B cell (primary cell): ENCODE measurements at regions not wholly inside any gene's neighbourhood (a gene's known extent, or its start where the extent isn't known, plus 50 kb on each side); places are given as distances from the start of the nearest gene placed in this dataset.
A peak's percentile ranks its signal among the peaks of the same experiment; 100 is the strongest.

Experiments
- ATAC-seq: fragments of 200-7000 bp; cut with Tn5 transposase; one replicate; pipeline ENCODE4 v1.10.0; 2021; ENCODE audit warnings: low read depth, mild to moderate bottlenecking, moderate number of reproducible peaks, moderate library complexity
- CTCF ChIA-PET: fragments of 350-600 bp; sonication (Branson Sonifier 250); formaldehyde crosslinking; loops from one replicate; lab custom pipeline; 2021; ENCODE audit warnings: antibody characterized with exemption, inconsistent platforms; lab: Charles Lee
- POLR2A ChIA-PET: fragments of 350-600 bp; sonication (Branson Sonifier 250); formaldehyde crosslinking; loops from one replicate; lab custom pipeline; 2021; ENCODE audit warnings: antibody characterized with exemption; lab: Charles Lee
- DNase-seq: peaks from one replicate; pipeline ENCODE4 v3.0.0; 2013
- H2AFZ ChIP-seq: 2 replicates; pipeline ENCODE4 v1.6.1; 2012; ENCODE audit warnings: mild to moderate bottlenecking, low read depth, low read length; ENCODE audit not compliant: insufficient read depth, poor library complexity, severe bottlenecking
- H3K27ac ChIP-seq, 2 donors: 1 replicate in 1 of 2; 2 replicates in 1 of 2; pipeline ENCODE4 v1.5.1; 2012 to 2013; ENCODE audit warnings: low read length in 2 of 2, mild to moderate bottlenecking in 2 of 2, moderate library complexity in 1 of 2
- H3K27me3 ChIP-seq, 4 experiments: fragments of 200-600 bp in 1 of 4; sonication (generic) in 1 of 4; replicated peaks in 1 of 4; 1 replicate in 2 of 4; 2 replicates in 2 of 4; pipeline versions ENCODE4 v1.6.1 to v1.7.0; 2013 to 2016; ENCODE audit warnings: low read length in 3 of 4, mild to moderate bottlenecking in 2 of 4, mixed read lengths in 1 of 4, moderate library complexity in 1 of 4; ENCODE audit not compliant: insufficient read depth in 4 of 4, control insufficient read depth in 3 of 4; ENCODE audit errors: control extremely low read depth in 1 of 4
- H3K36me3 ChIP-seq, 2 experiments: replicated peaks in 1 of 2; 1 replicate in 1 of 2; 2 replicates in 1 of 2; pipeline versions ENCODE4 v1.6.1 to v1.7.1; 2013; ENCODE audit warnings: low read length in 1 of 2; ENCODE audit not compliant: insufficient read depth in 2 of 2, control insufficient read depth in 1 of 2; ENCODE audit errors: control extremely low read depth in 1 of 2, extremely low read depth in 1 of 2
- H3K4me1 ChIP-seq, 2 donors: fragments of 200-600 bp in 1 of 2; sonication (generic) in 1 of 2; 1 replicate in 1 of 2; 2 replicates in 1 of 2; pipeline versions ENCODE4 v1.5.1 to v1.6.1; 2013 to 2017; ENCODE audit warnings: low read length in 2 of 2; ENCODE audit not compliant: control insufficient read depth in 2 of 2, insufficient read depth in 2 of 2
- H3K4me2 ChIP-seq: replicated peaks from 2 replicates; pipeline ENCODE3; 2012; ENCODE audit warnings: mild to moderate bottlenecking, low read depth, low read length; ENCODE audit not compliant: poor library complexity, severe bottlenecking
- H3K4me3 ChIP-seq, 5 experiments: fragments of 200-600 bp in 1 of 5; sonication (generic) in 1 of 5; 1 replicate in 3 of 5; 2 replicates in 2 of 5; pipeline versions ENCODE4 v1.5.1 to v1.7.0; 2011 to 2016; ENCODE audit warnings: low read length in 4 of 5, mild to moderate bottlenecking in 4 of 5, low read depth in 2 of 5, control low read depth in 1 of 5, moderate library complexity in 1 of 5; ENCODE audit not compliant: insufficient read depth in 1 of 5; ENCODE audit errors: control extremely low read depth in 1 of 5, extremely low read depth in 1 of 5
- H3K79me2 ChIP-seq: fragments of 200-600 bp; sonication (generic); one replicate; pipeline ENCODE4 v1.6.0; 2016; ENCODE audit warnings: low read length; ENCODE audit not compliant: control insufficient read depth, insufficient read depth
- H3K9ac ChIP-seq: fragments of 200-600 bp; sonication (generic); 2 replicates; pipeline ENCODE4 v1.6.1; 2017; ENCODE audit warnings: mild to moderate bottlenecking, low read length, moderate library complexity
- H3K9me3 ChIP-seq, 3 donors: one replicate each; pipeline versions ENCODE4 v1.6.1 to v1.7.1; 2013; ENCODE audit warnings: low read length in 2 of 3; ENCODE audit not compliant: control insufficient read depth in 2 of 3, insufficient read depth in 1 of 3; ENCODE audit errors: control extremely low read depth in 1 of 3
- H4K20me1 ChIP-seq: 2 replicates; pipeline ENCODE4 v1.6.0; 2012; ENCODE audit warnings: mild to moderate bottlenecking, low read length; ENCODE audit not compliant: insufficient read depth, control insufficient read depth, poor library complexity, severe bottlenecking
- H3K27ac Mint-ChIP-seq: one replicate; pipeline ENCODE4 v1.8.0; 2021; ENCODE audit warnings: mixed read lengths
- H3K27me3 Mint-ChIP-seq: one replicate; pipeline ENCODE4 v1.8.0; 2021; ENCODE audit warnings: mixed read lengths
- H3K4me1 Mint-ChIP-seq: one replicate; pipeline ENCODE4 v1.8.0; 2021; ENCODE audit warnings: mixed read lengths
- H3K4me3 Mint-ChIP-seq: one replicate; pipeline ENCODE4 v1.8.0; 2021; ENCODE audit warnings: mixed read lengths
- H3K9me3 Mint-ChIP-seq: one replicate; pipeline ENCODE4 v1.8.0; 2022; ENCODE audit warnings: mixed read lengths; ENCODE audit not compliant: insufficient read depth
- CTCF ChIP-seq: fragments of 200-600 bp; IDR thresholded peaks from one replicate; pipeline ENCODE4 v1.8.0; 2022; ENCODE audit warnings: antibody characterized with exemption, mild to moderate bottlenecking
- EZH2 ChIP-seq: IDR thresholded peaks from 2 replicates; pipeline ENCODE4 v1.6.1; 2012; ENCODE audit warnings: borderline replicate concordance, low read depth, mild to moderate bottlenecking, moderate library complexity, low read length; ENCODE audit not compliant: insufficient read depth, poor library complexity, severe bottlenecking
- WGBS: methylation state at CpG from one replicate; pipeline ENCODE4 v1.1.5; 2013; ENCODE audit warnings: missing lambda C conversion rate; ENCODE audit not compliant: insufficient coverage; 5-methylcytosine and 5-hydroxymethylcytosine counted together
- intact Hi-C: fragments of 100-400 bp; cut with micrococcal nuclease; formaldehyde crosslinking; loops from one replicate; pipeline ENCODE4 v1.10.0; 2022

DNA sequence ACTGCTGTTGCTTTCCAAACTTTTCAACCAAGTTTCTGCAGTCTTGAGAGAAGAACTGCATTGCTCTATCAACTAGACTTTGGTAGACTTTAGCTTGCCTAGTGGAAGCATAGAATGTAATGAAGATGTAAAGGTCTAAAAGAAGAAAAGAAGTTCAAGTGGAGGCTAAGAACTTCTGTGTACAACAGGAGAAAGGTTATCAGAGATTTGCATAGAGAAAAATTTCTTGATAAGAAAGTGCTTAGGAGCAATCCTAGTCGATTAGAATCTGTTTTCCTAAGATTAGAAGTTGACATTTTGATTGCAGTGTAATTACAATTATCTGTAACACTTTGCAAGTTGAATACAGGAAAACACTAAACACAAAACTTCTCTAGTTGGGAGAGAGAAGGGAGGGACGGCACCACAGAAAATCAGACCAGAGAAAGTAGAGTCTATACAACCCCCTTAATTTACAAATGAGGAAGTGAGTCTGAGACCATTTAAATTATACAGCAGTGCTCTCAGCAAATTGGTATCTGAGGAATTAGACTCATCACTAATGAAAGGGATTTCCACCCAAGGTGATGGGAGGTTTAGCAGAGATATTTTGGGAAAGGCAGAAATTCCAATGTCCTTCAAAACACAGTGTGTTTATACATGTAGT, 194.3 kb upstream of the MARCKS start:
- peak overlapping the region; percentile 13 for H3K4me3 Mint-ChIP-seq
- peak; percentile 71 for ATAC-seq
- Histone ChIP-seq H3K4me1 (peaks cover 10 to 11% of the 10 kb centered on the region in 2 donors), H3K4me2 (peak overlapping the region; percentile 53), H3K27me3 (no peaks in the 10 kb centered on the region), H2AFZ (peak overlapping the region; percentile 39), H3K9me3 (no peaks in the 10 kb centered on the region), H3K27ac (no peak overlapping the region), H3K4me3 (peak overlapping the region in 1 of 5 experiments; percentile 18), H4K20me1 (no peaks in the 10 kb centered on the region), H3K36me3 (no peaks in the 10 kb centered on the region), H3K9ac (no peak overlapping the region), H3K79me2 (no peaks in the 10 kb centered on the region)
- no peaks in the 10 kb centered on the region for H3K27me3 Mint-ChIP-seq
- peaks cover 13% of the 10 kb centered on the region for H3K4me1 Mint-ChIP-seq
- no peak overlapping the region for H3K27ac Mint-ChIP-seq
- H3K9me3 Mint-ChIP-seq: no peaks in the 10 kb centered on the region
- TF ChIP-seq EZH2 (no peak), CTCF (no peak)
- peak; percentile 44 for DNase-seq
- intact Hi-C loops: loop anchor here (2.0 kb wide), 1 partner anchor 14 kb away; no protein-coding TSS in a partner anchor
- CTCF ChIA-PET: interaction anchor here (0.6 to 1.4 kb wide), 2 partner anchors 43 to 192 kb away, joined by 3 read pairs; no protein-coding TSS in a partner anchor
- WGBS: no CpG with 5 or more reads among the region's 2 CpGs
- POLR2A ChIA-PET: no interaction called here

GRCh38 chr6:113664909-113665308, 192.2 kb upstream of the MARCKS start:
- CTCF ChIA-PET: no interaction called here
- ATAC-seq: no peak
- no peaks in the 10 kb centered on the region for H3K27me3 Mint-ChIP-seq

More at GRCh38 chr6:113664909-113665308, 192.2 kb upstream of the MARCKS start:
- Histone ChIP-seq H3K4me1 (peaks cover 10 to 11% of the 10 kb centered on the region in 2 donors), H3K9me3 (no peaks in the 10 kb centered on the region), H3K4me3 (no peak overlapping the region), H2AFZ (no peak overlapping the region), H3K36me3 (no peaks in the 10 kb centered on the region), H3K79me2 (no peaks in the 10 kb centered on the region), H4K20me1 (no peaks in the 10 kb centered on the region), H3K4me2 (no peak overlapping the region), H3K27me3 (no peaks in the 10 kb centered on the region), H3K9ac (no peak overlapping the region), H3K27ac (no peak overlapping the region)
- Mint-ChIP-seq H3K27ac (no peak overlapping the region), H3K4me1 (peaks cover 15% of the 10 kb centered on the region), H3K9me3 (no peaks in the 10 kb centered on the region), H3K4me3 (no peak overlapping the region)
- TF ChIP-seq CTCF: no peak
- TF ChIP-seq EZH2: no peak
- intact Hi-C loops: no loop called here
- POLR2A ChIA-PET: no interaction called here
- no CpG with 5 or more reads among the region's 2 CpGs for WGBS
- no peak for DNase-seq
